ENCODE measurements at regions not wholly inside any gene's neighbourhood (a gene's known extent, or its start where the extent isn't known, plus 50 kb on each side); places are given as distances from the start of the nearest gene placed in this dataset.

DNA sequence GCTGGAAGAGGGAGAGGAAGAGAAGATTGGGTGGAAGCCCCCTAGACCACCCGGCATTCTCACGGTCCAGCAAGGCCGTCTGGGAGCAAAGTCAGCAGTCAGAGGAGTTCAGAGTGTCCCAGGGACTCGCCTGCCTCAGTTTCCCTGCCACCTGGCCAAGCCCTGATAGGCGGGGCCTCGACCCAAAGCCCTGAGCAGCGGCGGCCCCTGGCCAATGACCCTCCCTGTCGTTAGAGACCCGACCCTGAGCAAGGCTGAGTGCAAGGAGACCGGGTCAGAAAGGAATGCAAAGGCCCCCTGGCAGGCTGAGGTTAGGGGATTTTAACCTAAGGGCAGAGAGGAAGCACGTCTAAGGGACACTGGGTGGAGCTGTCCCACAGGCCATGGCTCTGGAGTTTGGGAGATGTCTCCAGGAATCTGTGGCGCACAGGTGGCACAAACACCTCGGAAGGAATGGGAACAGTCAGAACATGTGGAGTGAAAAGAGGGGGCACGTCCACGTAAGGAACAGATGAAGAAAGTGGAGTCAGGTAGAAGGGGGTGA, 196.8 kb upstream of the PDE1C start:
- no peak for DNase-seq (ENCODE audit: low read depth in 4 of 4, low spot score in 1 of 4)

DNA sequence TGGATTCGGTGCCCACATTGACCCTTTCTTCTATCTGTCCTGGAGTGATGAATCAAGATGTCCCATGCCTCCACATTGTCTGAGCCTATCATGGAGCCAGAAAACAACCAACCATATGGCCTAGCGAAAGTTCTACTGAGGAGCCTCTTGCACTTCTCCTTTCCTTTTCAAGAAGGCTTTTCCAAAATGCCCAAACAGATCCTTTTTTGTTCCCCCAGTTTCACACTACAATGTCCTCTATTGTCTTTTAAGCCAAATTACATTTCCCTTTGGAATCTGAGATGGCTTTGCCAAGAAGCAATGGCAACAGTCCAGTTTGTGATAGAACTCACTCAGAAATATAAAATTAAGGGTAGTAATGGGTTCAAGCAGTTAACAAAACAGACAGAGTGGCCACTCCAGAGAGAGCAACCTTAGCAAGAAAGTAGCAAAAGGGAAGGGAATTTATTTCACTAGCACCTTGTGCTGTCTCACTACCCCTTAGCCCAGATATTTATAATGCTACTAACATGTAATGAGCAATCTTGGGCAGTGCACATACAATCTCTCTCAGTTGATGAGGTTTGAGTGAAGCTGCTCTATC, 194.6 kb upstream of the PDE1C start:
- DNase-seq (ENCODE audit: low read depth in 4 of 4, low spot score in 1 of 4), result no peak

DNA sequence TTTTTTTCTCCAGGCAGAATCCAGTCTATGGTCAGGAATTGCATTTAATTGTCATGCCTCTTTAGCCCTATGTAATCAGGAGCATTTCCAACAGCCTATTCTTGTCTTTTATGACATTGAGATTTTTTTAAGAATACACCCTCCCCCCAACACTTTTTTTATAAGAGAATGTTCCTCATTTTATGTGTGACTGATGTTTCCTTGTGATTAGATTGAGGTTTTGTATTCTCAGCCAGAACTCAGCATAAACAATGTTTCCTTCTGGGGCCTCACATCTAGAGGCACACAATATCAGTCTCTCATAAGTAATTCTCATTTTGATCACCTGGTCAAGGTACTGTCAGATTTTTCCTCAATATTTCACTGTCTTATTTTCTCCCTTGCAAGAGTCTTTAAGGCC, 193.4 kb upstream of the PDE1C start:
- no peak for DNase-seq (ENCODE audit: low read depth in 4 of 4, low spot score in 1 of 4)

DNA sequence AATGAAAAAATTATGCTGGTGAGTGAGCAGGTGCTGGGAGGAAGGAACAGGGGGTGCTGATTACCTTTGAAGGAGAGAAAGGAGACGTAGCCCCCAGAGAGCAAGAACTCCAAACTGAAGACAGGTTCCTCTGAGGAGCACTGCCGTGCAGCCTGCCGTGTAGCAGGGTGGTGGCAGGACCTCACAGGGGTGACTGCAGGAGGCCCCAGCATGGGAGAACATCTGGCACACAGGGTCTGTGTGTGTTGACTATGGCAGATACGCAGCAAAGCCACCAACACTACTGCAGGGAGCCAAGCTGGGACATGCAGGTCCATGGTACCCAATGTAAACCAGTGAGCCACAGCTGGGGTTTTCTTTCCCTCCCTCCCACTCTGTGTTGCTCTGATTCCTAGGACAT, 192.1 kb upstream of the PDE1C start:
- no peak for DNase-seq (ENCODE audit: low read depth in 4 of 4, low spot score in 1 of 4)

DNA sequence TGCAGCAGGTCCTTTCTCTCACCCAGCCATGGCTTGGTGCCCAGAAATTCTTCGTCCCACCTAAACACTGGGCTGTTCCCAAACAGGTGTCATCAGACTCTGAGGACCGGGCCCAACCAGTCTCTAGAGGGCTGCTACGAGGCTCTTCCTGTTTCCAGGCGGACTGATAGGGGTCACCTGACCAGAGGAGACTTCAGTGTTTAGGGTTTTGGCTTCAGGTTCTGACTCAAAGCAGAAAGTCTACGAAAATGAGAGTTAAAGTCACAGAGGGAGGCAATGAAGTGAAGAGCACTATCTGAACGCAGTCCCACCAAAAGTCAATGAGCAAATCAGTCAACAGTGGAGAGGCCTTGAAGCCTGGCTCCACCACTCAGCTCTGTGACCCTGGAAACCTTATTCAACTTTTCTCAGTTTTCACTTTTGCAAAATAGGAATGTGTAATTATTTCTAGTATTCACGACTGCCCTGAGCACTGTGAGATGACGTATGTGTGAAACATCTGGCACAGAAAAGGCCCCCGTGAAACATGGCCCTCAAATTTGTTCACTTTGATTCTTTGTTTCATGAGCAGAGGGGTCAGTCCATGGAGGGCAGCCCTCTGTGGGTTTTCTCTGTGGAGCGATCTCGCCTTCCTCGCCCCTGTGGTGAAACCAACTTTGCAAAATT, 189.9 kb upstream of the PDE1C start:
- no peak for DNase-seq (ENCODE audit: low read depth in 4 of 4, low spot score in 1 of 4)

DNA sequence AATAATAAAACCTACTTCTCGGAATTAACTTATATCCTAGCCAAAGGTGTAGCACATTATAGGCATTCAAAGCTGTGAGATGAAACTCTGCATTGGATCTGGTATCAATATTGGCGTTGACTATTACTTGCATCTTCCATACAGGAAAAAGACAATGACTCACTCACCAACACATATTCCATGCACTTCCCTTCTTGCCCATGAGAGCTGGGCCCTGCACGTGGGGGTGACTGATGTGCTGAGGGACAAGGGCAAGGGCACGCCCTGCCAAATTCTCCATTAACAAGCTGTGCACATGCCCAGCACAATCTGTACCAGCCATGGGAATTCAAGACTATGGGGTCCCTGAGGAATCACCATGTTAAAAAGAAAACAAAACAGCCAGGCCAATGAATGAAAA, 188.1 kb upstream of the PDE1C start:
- no peak for DNase-seq (ENCODE audit: low read depth in 4 of 4, low spot score in 1 of 4)

DNA sequence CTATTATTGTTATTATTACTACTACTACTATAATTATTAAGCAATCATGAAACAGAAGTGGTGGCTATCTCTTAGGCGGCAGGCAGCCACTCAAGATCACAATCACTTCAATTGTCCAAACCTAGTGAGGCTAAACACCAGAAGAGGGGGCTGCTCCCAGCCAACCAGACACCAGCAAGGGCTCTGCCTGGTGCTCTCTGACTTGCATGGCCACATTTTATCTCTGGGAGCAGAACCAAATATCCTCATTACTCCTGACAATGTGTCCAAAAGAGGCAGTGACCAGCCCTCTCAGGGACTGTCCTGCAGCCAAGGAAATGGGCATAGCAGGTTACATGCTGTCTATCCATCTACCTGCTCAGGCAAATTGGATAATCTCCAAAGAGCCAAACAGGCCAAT, 187.4 kb upstream of the PDE1C start:
- no peak for DNase-seq (ENCODE audit: low read depth in 4 of 4, low spot score in 1 of 4)

DNA sequence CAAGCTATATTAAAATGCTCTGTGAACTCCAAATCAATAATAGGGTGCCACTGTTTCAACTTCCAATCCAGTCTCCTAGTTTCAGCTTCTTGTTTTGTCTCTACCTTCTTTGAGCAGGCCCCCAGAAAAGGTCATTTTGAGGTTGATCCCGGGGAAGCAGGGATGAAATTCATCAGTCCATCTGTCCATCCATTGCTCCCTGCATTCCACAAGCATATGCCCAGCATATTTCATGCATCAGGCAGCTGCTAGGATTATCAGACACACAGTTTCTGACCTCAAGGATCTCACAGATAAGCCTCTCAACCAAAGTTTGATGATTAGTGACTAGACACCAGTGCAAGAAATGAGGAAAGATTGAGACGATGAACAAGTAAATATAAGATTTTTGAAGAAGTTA, 186.6 kb upstream of the PDE1C start:
- DNase-seq (ENCODE audit: low read depth in 4 of 4, low spot score in 1 of 4), result no peak

DNA sequence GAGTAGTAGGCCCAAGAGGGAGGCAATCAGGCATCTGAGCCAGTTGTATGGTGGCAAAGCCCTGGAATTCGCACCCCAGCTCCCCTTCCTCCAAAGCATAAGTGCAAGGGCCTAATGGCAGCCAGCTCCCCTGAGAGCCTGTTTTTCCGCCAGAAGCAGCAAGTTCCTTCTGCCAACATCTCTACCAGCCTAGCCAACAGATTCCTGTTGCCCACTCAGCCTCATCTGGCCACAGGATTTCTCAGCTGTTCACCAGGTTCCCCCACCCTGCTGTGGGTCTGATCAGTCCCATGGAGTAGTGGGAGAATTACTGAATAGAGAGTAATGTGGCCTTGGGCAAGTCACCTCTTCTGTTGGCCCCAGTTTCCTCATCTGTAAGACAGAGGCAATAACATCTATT, 186.2 kb upstream of the PDE1C start:
- DNase-seq (ENCODE audit: low read depth in 4 of 4, low spot score in 1 of 4), result no peak

DNA sequence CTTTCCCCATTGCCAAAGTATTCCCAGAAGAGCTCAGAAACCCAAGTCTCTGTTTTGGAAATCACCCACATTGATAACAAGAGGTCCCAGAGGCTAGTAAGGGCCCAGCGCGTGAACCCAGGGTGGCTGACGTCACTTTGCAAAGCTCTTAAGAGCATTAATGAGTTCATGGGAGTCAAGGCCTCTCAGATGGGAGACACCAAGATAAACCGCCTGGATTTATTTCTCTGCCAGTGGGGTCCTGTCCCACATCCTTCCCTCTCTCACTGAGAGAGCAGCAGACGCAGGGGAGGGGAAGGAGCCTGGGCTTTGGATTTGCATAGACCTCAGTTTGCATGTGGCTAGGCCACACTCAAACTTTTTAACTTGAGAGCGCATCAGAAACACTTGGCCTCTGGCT, 184.8 kb upstream of the PDE1C start:
- no peak for DNase-seq (ENCODE audit: low read depth in 4 of 4, low spot score in 1 of 4)

DNA sequence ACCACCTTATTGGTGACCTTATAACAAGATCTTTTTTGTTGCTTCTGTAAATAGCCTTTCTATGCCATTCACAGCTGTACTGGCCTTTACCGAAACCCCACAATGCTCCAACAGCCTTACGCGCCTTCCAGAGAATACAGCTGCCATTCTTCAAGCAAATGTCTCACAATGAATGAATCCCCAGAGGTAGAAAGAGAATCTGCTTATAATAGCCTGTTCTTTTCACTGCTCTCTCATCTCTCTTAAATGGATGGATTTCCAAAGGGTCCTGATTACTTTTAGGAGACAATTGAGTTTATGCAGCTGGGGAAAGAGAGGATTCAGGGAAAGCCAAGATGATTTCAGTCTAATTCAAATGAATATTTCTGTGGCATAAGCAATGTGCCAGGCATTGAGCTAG, 183.1 kb upstream of the PDE1C start:
- DNase-seq (ENCODE audit: low read depth in 4 of 4, low spot score in 1 of 4), result no peak

DNA sequence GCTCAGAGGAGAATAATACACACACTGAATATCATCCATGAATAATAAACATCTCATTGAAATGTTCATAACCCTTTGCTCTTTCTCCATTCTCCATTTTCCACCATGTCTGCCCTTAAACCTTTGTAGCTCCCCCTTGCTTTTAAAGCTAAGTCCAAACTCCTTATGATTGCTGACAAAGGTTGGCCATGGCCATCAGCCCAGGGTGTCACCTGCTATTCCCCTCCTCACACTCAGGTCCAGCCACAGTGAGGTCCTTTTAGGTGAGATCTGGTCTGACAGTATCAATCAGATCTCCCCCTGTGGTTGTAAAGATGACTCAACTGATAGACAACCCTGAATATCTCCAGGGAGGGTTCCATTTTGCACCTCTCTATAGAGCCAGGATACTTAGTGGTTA, 181.5 kb upstream of the PDE1C start:
- no peak for DNase-seq (ENCODE audit: low read depth in 4 of 4, low spot score in 1 of 4)

DNA sequence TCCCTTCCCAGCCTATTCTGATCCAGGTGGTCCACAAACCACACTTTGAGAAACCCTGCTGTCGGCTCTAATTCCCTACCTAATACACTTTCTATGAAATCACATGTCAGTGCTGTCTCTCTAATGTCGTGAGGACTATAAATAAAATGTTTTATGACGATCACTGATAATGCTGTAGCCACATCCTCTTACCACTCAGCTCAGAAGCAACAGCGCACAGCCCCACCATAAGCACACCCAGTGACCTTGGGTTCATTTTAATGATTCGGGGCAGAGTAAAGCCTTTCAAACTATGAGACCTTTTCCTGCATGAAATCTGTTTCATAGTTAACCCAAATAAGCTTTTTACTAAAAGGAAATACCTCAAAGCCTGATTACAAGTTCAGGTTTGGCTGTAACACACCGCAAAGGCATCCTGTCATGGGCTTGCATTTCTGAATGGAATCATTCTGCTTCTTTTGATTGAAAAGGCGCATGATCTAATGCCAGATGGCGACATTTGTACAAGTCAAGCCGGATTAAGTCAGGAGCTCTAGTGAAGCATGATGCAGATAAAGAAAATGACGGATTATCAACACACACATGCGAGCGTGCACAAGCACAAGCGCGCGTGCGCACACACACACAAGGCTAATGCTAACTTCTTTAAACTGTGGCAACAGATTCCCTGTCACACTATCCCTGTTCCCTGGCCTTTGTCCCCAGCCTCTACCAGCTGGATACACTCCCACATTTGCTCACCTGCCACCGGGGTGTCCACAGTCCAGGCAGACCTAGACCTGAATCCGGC, 180.5 kb upstream of the PDE1C start:
- no peak for DNase-seq (ENCODE audit: low read depth in 4 of 4, low spot score in 1 of 4)

DNA sequence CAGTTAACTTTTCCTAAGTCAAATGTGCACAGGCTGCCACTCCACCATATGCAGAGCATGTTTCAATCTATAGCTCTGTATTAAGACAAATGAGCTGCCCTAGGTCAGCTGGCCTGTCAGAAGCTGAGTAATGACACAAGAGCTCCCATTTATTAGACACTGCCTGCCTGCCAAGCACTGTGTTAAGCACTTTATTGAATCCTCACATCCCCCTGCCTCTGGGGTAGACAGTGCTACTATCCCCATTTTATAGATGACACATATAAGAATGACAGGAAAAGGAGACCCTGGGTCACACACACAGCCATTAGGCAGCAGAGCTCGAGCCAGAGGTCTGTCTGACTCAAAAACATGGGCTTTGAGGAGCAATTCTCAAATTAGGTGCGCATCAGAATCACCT, 179.8 kb upstream of the PDE1C start:
- DNase-seq (ENCODE audit: low read depth in 4 of 4, low spot score in 1 of 4), result no peak

DNA sequence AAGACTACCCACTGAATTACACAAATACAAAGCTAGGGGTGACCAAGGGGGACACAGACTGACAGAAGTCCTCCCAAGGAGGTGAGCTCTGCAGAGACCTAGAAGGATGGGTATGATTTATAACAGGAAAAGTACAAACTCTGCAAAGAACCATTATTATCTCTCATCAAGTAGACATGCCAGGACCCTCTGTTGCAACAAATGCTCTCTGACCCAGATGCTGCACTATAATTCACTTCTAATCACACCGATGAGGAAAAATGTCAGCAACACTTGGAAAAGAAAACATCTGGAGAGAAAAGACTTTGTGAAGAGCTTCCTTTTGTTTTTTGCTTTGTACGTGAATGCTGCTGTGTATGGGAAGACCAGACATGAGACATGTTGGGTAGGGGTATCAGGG, 178.3 kb upstream of the PDE1C start:
- no peak for DNase-seq (ENCODE audit: low read depth in 4 of 4, low spot score in 1 of 4)

DNA sequence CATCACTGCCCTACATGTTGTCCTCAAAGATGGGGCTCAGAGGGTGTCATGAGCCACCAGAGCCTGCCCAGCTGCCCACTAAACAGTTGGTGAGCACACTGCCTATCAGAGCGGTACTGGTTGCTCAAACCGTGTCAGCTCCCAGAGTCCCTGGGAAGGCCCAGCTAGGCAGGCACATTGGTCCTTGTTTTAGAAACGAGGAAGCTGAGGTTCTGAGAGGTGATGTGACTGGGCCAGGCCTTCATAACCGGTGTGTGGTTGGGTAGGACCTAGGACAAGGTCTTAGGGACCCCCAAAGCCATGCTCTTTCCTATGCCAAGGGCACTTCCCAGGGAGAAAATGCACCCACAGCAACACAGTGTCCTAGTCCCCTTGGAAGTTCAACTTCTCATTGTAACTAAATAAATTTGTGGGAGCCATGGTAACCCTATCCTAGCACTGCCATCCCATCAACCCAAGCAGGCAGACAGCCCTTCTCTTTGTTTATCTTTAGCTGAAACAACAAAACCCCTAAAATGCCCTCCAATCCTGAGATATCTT, 174.7 kb upstream of the PDE1C start:
- DNase-seq (ENCODE audit: low read depth in 4 of 4, low spot score in 1 of 4), result no peak

DNA sequence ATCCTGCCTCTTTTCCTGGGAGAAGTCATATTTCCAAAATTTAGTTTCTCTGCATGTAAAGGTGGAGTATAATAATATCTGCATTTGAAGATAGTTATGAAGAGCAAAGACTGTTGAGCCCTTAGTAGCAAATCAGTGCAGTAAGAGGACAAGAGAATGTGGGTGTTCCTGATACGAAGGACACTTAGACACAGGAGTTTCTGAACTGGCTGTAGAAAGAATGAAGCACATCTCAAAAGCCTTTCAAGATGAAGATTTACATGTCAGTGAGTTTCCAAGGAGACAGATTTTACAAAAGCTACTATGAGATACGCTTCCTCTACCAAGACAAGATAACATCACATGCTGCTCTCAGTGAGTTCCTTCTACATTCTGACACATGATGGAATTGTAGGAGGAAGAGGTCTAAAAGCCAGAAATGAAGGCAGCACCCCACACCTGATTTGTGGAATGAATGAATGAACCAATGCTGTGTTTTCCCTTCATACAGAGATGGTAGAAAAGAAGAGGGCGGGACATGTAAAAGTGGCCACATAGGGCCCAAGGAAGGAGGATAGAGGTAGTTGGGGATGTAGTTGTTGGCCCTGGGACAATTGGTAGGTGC, 173.6 kb upstream of the PDE1C start:
- DNase-seq (ENCODE audit: low read depth in 4 of 4, low spot score in 1 of 4), result no peak

DNA sequence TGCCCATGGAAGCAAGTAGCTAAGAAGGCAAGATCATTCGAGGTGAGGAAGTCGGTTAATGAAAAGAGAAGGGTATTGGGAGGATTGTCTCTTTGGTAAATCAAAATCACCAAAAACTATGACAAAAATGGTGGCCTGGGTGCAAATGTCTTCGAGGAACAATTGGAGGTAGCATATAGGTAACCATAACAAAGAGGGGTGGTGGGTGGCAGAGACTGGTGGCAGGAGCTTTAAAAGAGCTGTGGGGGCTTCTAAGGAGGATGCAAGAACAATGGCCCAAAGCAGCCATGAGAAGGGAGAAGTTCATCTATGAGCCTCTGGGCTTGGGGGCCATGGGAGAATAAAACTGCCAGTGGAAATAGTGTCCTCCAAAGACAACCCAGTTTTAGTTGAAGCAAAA, 172.2 kb upstream of the PDE1C start:
- no peak for DNase-seq (ENCODE audit: low read depth in 4 of 4, low spot score in 1 of 4)

DNA sequence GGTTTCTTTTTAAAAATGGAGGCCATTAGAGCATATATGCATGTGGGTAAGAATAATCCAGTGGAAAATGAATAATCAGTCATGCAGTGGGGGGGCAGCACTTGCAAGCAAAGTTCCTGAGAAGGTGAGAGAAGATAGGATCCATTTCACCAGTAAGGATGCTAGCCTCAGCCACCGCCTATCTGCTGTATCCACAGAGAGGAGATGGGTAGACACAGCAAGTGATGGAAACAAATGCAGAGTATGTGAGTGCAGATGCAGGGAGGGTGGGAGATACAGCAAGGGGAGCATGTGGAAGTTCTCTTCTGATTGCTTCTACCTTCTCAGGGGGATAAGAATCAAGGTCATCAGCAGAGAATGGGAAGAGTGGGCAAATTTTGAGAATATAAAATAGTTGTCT, 171.4 kb upstream of the PDE1C start:
- no peak for DNase-seq (ENCODE audit: low read depth in 4 of 4, low spot score in 1 of 4)

DNA sequence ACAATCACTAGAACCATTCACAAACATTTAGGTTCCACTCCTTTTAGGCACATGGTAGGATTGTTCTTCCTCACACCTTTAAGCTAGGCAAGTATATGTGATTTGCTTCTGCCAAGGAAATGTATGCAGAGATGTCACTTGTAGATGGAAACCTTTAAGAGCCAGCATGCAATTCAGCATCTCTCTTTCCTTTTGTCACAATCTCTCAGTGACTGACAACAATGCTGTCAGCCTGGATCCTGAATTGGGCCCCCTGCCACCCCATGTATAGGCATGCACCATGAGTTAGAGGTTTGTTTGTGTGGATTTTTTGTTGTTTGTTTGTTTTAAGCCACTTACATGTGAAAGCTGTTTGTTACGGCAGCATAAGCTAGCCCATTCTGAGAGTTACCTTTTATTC, 169.6 kb upstream of the PDE1C start:
- DNase-seq (ENCODE audit: low read depth in 4 of 4, low spot score in 1 of 4), result no peak

DNA sequence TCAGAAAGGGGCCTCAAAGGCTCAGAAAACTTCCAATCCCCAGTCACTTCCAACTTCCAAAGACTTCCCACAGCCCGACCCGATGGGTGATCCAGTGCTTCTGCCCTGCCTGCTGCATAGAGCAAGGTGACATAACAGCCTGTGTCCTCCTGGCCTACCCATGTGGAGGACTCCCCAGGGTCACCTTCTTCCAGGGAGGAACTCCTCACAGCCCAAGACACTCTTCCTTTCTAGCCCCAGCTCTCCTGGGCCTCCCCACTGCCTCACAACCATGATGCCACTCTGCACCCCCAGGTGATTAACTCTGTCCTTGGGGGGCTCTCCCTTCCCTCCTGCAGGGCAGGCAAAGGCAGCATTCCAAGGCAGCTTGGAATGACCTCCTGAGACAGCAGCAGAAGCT, 158.4 kb upstream of the PDE1C start:
- no peak for DNase-seq (ENCODE audit: low read depth in 4 of 4, low spot score in 1 of 4)

DNA sequence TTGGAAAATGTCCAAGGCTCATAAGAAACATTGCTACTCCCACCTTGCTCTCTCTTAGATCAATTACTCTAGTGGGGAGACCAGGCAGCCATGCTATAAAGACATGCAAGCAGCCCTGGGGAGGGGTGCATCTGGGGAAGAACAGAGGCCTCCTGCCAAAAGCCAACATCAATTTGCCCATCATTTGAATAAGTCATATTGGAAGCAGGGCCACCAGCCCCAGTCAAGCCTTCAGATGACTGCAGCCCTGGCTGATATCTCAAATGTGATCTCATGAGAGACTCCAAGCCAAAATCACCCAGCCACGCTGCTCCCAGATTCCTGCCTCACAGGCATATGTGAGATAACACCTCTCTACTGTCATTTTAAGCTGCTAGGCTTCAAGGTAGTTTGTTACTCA, 157.5 kb upstream of the PDE1C start:
- no peak for DNase-seq (ENCODE audit: low read depth in 4 of 4, low spot score in 1 of 4)
